Cardiac fibroblast (primary cell): ENCODE measurements at regions not wholly inside any gene's neighbourhood (a gene's known extent, or its start where the extent isn't known, plus 50 kb on each side); places are given as distances from the start of the nearest gene placed in this dataset.
A peak's percentile ranks its signal among the peaks of the same experiment; 100 is the strongest.
"Not testable (repeated sequence)": the region's sequence is repeated elsewhere in the genome, so short reads cannot be mapped to it uniquely, and the experiment has no call there.

Source experiments
- DNase-seq, 2 donors: peaks; one replicate each; pipeline versions ENCODE4 v3.0.0 to v3.0.0-alpha.2; 2010; ENCODE audit warnings: low read depth in 2 of 2
- H3K4me3 ChIP-seq, 2 donors: replicated peaks in 1 of 2; 1 replicate in 1 of 2; 2 replicates in 1 of 2; pipeline ENCODE4 v1.5.1; 2011; ENCODE audit warnings: low read depth in 2 of 2, low read length in 2 of 2, mild to moderate bottlenecking in 2 of 2, moderate library complexity in 1 of 2
- CTCF ChIP-seq: IDR thresholded peaks from one replicate; pipeline ENCODE4 v1.5.1; 2011; ENCODE audit warnings: low read depth, mild to moderate bottlenecking, low read length, inconsistent platforms

DNA sequence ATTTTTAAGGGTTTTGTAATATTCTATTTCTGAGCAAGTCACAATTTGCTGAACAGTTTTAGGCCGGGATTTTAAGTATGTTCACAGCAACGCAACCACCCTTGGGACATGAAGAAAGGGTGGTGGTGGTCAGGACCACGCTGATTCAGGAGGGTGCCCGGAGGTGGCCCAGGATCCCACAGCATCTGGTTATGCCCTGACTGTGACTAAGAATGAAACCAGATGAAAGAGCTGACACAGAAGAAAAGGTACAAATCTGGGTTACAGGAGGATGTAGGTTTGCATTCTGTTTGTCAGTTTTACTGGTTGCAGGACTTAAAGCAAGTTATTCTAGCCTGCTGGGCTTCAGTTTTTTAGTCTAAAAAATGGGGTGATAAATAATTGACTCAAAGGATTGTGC is 279.7 kb downstream of the CCSER2 start:
- no peak for DNase-seq
- TF ChIP-seq CTCF: no peak
- H3K4me3 ChIP-seq: no peak overlapping the region

DNA sequence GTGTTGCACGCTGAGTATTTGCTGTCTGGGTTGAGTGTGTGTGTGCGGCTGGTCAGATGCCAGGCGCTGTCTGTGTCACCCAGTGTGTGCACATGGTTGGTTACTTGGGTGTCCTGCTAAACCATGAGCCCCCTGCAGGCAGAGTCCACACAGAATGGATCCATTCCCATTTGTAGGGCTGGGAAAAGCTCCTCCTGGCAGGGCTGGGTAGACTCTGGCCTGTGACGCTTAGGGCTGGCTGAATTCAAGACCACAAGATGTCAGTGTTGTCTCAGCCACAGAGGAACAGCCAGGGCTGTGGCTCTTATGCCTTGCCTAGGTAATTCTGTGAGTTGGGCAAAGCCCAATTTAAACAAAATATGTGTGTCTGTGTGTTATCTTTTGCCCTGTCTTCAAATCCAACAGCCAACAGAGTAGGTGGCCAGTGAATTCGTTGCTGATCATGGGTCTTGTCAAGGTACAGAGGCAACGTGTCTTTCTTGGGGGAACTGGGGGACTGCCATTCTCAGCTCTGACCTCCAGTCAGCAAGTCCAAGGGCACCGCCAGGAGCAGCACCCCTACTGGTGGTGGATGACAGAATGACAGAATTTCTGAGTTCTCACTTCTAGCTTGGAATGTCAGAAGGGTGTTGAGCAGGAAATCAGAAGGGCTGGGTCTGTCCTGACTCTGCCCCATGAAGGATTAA is 285.1 kb downstream of the CCSER2 start:
- DNase-seq: peak; percentile 5 to 34
- H3K4me3 ChIP-seq: no peak overlapping the region
- TF ChIP-seq CTCF: no peak

GRCh38 chr10:84626397-84627087 is 298.2 kb downstream of the CCSER2 start:
- H3K4me3 ChIP-seq: no peak overlapping the region
- no peak for DNase-seq
- TF ChIP-seq CTCF: no peak

DNA sequence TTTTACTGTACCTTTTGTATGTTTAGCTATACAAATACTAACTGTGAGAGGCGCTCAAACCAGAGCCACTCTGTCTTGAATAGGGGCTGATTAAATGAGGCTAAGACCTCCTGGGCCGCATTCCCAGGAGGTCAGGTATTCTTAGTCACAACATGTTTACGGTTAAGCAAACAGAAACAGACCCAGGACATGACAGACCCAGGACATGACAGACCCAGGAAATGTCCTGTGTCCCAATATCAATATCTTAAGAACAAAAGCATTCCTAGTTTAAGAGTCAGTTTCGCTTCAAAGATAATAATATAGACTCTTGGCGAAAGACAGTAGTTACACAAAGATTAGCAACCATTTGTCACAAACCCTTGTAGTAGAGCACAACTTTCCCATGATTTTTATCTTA is 304.5 kb downstream of the CCSER2 start:
- no peak for TF ChIP-seq CTCF
- H3K4me3 ChIP-seq: no peak overlapping the region

GRCh38 chr10:84634636-84635035 is 306.2 kb downstream of the CCSER2 start:
- no peak overlapping the region for H3K4me3 ChIP-seq
- TF ChIP-seq CTCF: no peak
- no peak for DNase-seq

More for the DNA sequence above, 304.5 kb downstream of the CCSER2 start:
- DNase-seq: peak in 1 of 2 donors; percentile 17

DNA sequence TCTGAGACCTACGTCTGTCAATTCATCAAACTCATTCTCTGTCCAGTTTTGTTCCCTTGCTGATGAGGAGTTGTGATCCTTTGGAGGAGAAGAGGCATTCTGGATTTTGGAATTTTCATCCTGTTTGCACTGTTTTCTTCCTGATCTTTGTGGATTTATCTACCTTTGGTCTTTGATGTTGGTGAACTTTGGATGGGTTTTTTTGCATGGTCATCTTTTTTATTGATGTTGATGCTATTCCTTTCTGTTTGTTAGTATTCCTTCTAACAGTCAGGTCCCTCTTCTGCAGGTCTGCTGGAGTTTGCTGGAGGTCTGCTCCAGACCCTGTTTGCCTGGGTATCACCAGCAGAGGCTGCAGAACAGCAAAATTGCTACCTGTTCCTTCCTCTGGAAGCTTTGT is 322.2 kb downstream of the CCSER2 start:
- not testable (repeated sequence) for DNase-seq, H3K4me3 ChIP-seq

DNA sequence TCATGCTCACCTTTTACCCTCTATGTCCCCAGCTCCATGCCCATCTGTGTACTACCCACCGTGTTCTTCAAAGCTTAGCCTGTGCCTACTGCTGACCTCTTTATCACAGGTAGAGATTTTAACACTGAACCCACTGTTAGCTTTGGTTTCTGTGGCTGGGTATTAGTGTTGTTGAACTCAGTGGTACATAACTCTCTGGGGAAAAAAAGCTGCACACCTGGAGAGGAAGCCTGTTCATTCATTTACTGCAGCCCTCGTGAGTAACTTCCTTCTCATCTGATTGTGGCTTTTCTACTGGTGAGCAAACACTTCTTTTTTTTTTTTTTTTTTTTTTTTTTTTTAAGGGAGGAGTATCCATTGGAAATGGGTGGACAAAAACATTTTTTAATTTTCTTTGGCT is 326.3 kb downstream of the CCSER2 start:
- no peak for DNase-seq
- H3K4me3 ChIP-seq: no peak overlapping the region
- no peak for TF ChIP-seq CTCF
